Left ventricle myocardium inferior (tissue), 1 donor: ENCODE measurements at regions not wholly inside any gene's neighbourhood (a gene's known extent, or its start where the extent isn't known, plus 50 kb on each side); places are given as distances from the start of the nearest gene placed in this dataset.

Source experiments
- DNase-seq: peaks from one replicate; pipeline ENCODE4 v3.0.0-alpha.2; 2020
- H3K27ac ChIP-seq: fragments of 200-600 bp; replicated peaks from 2 replicates; pipeline ENCODE4 v1.8.0; 2021
- H3K27me3 ChIP-seq: fragments of 200-600 bp; 2 replicates; pipeline ENCODE4 v1.8.0; 2021; ENCODE audit warnings: low read depth
- H3K36me3 ChIP-seq: fragments of 200-600 bp; 2 replicates; pipeline ENCODE4 v1.8.0; 2021
- H3K4me1 ChIP-seq: fragments of 200-600 bp; 2 replicates; pipeline ENCODE4 v1.8.0; 2021
- H3K4me3 ChIP-seq: fragments of 200-600 bp; 2 replicates; pipeline ENCODE4 v1.8.0; 2021; ENCODE audit warnings: mild to moderate bottlenecking, moderate library complexity
- H3K9me3 ChIP-seq: fragments of 200-600 bp; replicated peaks from 2 replicates; pipeline ENCODE4 v1.8.0; 2021
- intact Hi-C: fragments of 100-400 bp; cut with micrococcal nuclease; formaldehyde crosslinking; loops from one replicate; pipeline ENCODE4 v1.11.0; 2022
- TF ChIP-seq, protein P1 (sequence below): fragments of 200-600 bp; IDR thresholded peaks from 2 replicates; pipeline ENCODE4 v1.8.0; 2021; ENCODE audit warnings: antibody characterized with exemption, mild to moderate bottlenecking, borderline replicate concordance
- donor health status: DM: no; HTN: yes; CAD: no; lungs with severe emphysema.

DNA sequence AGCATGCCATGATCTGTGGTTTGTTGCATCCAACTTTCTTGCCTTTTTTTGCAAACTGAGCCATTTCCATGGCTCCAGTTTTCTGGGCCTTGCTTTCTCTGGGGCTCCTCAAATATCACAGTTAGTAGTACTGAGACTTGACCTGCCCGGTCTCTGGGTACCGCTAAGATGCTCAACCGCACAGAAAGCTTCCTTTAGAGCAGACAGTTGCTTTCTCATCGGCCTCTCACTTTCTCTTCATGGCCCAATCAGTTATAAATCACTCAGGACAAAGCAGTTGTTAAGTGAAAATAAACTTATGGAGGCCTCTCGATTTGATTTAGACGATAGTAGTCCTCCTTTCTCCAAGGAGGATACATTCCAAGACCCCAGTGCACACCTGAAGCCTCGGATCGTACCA, 141.2 kb upstream of the ASB18 start:
- H3K4me3 ChIP-seq: no peak overlapping the region
- DNase-seq: no peak
- intact Hi-C loops: no loop called here

DNA sequence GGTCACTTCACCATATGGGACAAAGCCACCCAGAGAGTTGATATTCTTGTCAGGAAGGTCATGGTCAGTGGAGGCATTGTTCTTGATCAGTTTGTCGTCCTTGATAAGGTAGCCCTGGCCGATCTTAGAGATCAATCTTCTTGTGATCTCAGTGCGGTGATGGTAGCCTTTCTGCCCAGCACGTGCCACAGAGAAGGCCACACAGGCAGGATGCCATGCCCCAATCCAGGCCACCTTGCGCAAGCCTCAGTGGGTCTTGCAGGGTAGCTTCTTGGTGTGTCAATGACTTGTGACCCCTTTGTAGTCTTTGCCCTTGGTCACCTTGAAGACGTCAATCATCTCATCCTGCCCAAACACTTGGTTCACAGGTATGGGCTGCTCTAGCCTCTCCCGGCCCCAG, 143.9 kb upstream of the ASB18 start:
- H3K27ac ChIP-seq: no peak overlapping the region
- TF ChIP-seq, protein P1, sequence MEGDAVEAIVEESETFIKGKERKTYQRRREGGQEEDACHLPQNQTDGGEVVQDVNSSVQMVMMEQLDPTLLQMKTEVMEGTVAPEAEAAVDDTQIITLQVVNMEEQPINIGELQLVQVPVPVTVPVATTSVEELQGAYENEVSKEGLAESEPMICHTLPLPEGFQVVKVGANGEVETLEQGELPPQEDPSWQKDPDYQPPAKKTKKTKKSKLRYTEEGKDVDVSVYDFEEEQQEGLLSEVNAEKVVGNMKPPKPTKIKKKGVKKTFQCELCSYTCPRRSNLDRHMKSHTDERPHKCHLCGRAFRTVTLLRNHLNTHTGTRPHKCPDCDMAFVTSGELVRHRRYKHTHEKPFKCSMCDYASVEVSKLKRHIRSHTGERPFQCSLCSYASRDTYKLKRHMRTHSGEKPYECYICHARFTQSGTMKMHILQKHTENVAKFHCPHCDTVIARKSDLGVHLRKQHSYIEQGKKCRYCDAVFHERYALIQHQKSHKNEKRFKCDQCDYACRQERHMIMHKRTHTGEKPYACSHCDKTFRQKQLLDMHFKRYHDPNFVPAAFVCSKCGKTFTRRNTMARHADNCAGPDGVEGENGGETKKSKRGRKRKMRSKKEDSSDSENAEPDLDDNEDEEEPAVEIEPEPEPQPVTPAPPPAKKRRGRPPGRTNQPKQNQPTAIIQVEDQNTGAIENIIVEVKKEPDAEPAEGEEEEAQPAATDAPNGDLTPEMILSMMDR: no peak
- H3K27me3 ChIP-seq: peaks cover 4% of the 10 kb centered on the region
- no peak overlapping the region for H3K4me3 ChIP-seq
- no peak for DNase-seq
- peaks cover 4% of the 10 kb centered on the region for H3K9me3 ChIP-seq
- intact Hi-C loops: no loop called here
- H3K4me1 ChIP-seq: no peaks in the 10 kb centered on the region
- H3K36me3 ChIP-seq: no peaks in the 10 kb centered on the region

More for the DNA sequence above, 141.2 kb upstream of the ASB18 start:
- TF ChIP-seq, protein P1: no peak
- H3K4me1 ChIP-seq: no peaks in the 10 kb centered on the region
- peaks cover 4% of the 10 kb centered on the region for H3K9me3 ChIP-seq
- peaks cover 5% of the 10 kb centered on the region for H3K27me3 ChIP-seq
- H3K27ac ChIP-seq: no peak overlapping the region
- H3K36me3 ChIP-seq: no peaks in the 10 kb centered on the region

DNA sequence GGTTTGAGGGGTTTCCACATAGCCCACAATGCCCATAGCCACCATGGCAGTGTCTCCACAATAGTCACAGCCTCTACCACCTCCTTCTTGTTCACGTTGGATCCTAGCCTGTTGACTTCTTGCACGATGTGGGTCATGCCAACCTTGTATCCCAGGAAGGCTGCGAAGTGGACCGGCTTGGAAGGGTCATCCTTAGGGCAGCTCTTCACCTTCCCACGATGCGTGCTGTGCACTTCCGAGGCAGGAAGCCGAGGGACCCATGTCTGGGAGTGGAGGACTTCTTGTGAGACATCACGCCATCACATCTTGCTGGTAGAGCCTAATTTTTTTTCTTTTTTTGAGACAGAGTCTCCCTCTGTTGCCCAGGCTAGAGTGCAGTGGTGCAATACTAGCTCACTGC, 144.6 kb upstream of the ASB18 start:
- intact Hi-C loops: no loop called here
- Histone ChIP-seq H3K4me1 (no peaks in the 10 kb centered on the region), H3K4me3 (no peak overlapping the region), H3K27ac (no peak overlapping the region), H3K27me3 (no peaks in the 10 kb centered on the region), H3K36me3 (no peaks in the 10 kb centered on the region), H3K9me3 (peaks cover 4% of the 10 kb centered on the region)
- TF ChIP-seq, protein P1: no peak
- no peak for DNase-seq

DNA sequence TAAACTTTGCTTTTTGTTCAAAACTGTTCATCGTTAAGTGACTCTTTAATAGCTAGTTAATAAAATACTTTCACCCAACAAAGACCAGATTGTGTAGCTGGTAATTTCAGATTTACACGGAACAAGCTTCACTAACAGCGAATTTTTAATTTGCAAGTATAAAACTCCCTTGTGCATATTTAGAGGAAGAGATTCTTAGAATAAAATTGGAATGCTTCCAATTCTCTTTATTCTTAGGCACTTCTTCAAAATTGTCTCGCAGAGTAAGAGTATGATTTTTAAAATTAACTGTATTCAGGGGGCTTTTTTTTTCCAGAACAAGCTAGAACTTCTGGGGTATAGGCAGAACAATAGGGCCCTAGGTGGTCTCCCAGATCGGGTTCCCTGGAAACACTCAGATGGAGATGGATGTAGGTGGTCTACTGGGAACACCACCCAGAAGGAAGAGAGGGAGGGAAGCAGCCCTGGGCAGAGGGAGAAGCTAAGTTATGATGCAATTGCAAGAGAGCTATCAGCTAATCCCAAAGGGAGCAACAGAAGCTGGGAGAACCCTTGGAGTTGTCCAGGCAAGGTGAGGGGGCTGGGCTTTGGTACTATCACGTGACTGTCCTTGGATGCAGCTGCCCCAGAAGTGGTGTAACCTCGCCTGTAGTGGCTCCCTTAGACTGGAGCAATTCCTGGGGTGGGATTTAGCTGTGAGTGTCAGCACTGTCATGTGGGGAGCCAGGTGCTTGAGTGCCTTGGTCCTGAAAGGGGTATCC, 151.7 kb upstream of the ASB18 start:
- intact Hi-C loops: no loop called here
- TF ChIP-seq, protein P1: no peak
- Histone ChIP-seq H3K27ac (no peak overlapping the region), H3K36me3 (no peaks in the 10 kb centered on the region), H3K4me3 (no peak overlapping the region), H3K27me3 (peaks cover 9% of the 10 kb centered on the region), H3K4me1 (no peaks in the 10 kb centered on the region), H3K9me3 (no peaks in the 10 kb centered on the region)
- no peak for DNase-seq

DNA sequence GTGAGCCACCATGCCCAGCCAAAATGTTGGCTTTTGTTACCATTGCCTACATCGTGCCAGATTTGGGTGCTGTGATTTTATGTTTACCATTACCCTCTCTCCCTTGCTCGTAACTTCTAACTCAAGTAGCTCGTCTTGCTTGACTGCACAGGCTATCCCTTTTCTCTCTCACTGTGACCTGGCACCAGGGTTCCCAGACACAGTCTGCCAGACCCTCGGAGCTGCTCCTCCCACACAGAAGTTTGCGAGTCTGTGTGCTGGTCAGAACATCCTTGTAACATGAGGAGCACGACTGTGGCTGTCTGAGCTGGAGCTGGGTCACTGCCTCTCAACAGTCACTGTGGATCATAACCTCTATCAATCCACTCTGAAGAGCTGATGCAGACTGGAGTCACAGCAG, 152.5 kb upstream of the ACKR3 start:
- Histone ChIP-seq H3K36me3 (no peaks in the 10 kb centered on the region), H3K4me1 (no peaks in the 10 kb centered on the region), H3K27me3 (peaks cover 9% of the 10 kb centered on the region), H3K27ac (no peak overlapping the region), H3K9me3 (no peaks in the 10 kb centered on the region), H3K4me3 (no peak overlapping the region)
- intact Hi-C loops: no loop called here
- TF ChIP-seq, protein P1: no peak
- no peak for DNase-seq
